Ishikawa (cell line): ENCODE measurements at regions not wholly inside any gene's neighbourhood (a gene's known extent, or its start where the extent isn't known, plus 50 kb on each side); places are given as distances from the start of the nearest gene placed in this dataset.

Experiments used
- CEBPB ChIP-seq: IDR thresholded peaks from 2 replicates; pipeline ENCODE4 v1.6.1; 2012
- CREB1 ChIP-seq: IDR thresholded peaks from 2 replicates; pipeline ENCODE4 v1.6.1; 2012; ENCODE audit warnings: low read depth
- EGR1 ChIP-seq: IDR thresholded peaks from 2 replicates; pipeline ENCODE4 v1.6.1; 2012
- EP300 ChIP-seq: IDR thresholded peaks from 2 replicates; pipeline ENCODE4 v1.6.1; 2012; ENCODE audit warnings: borderline replicate concordance
- FOXM1 ChIP-seq: IDR thresholded peaks from 2 replicates; pipeline ENCODE4 v1.6.1; 2012; ENCODE audit warnings: low read depth, borderline replicate concordance
- NFIC ChIP-seq: IDR thresholded peaks from 2 replicates; pipeline ENCODE4 v1.6.1; 2012
- RAD21 ChIP-seq: IDR thresholded peaks from 2 replicates; pipeline ENCODE4 v1.6.1; 2012; ENCODE audit warnings: low read depth
- TAF1 ChIP-seq: IDR thresholded peaks from 2 replicates; pipeline ENCODE4 v1.6.1; 2012; ENCODE audit warnings: low read depth, mild to moderate bottlenecking
- TCF12 ChIP-seq: IDR thresholded peaks from 2 replicates; pipeline ENCODE4 v1.6.1; 2012; ENCODE audit warnings: low read depth
- TEAD4 ChIP-seq: IDR thresholded peaks from 2 replicates; pipeline ENCODE4 v1.6.1; 2012
- YY1 ChIP-seq: IDR thresholded peaks from 2 replicates; pipeline ENCODE4 v1.6.1; 2012; ENCODE audit warnings: low read depth
- ZBTB7A ChIP-seq: IDR thresholded peaks from 2 replicates; pipeline ENCODE4 v1.6.1; 2012; ENCODE audit warnings: low read depth
- TF ChIP-seq, protein P1 (sequence below): IDR thresholded peaks from 2 replicates; pipeline ENCODE4 v1.6.1; 2012
- TF ChIP-seq, protein P2 (sequence below): IDR thresholded peaks from 2 replicates; pipeline ENCODE4 v1.6.1; 2012
- TF ChIP-seq, protein P3 (sequence below): IDR thresholded peaks from 2 replicates; pipeline ENCODE4 v1.6.1; 2012; ENCODE audit warnings: low read depth, mild to moderate bottlenecking

DNA sequence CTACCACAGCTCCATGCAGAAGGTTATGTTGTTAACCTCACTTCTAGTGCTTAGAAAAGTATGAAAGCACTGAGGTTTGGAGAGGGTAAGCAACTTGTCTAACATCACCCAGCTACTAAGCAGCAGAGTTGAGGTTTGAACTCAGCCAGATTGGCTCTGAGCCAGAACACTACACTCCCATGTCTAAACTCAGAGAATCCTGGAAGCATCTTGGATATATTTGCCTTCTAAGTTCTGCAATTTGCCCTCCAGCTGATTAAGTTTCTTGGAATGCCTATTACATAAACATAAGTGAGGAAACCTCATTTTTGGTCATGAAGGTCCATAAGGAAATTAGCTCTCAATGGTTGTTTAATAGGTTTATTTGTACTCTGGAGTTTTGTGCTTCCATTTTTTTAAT is 78.1 kb upstream of the PHYHIPL start:
- TF ChIP-seq, protein P1, sequence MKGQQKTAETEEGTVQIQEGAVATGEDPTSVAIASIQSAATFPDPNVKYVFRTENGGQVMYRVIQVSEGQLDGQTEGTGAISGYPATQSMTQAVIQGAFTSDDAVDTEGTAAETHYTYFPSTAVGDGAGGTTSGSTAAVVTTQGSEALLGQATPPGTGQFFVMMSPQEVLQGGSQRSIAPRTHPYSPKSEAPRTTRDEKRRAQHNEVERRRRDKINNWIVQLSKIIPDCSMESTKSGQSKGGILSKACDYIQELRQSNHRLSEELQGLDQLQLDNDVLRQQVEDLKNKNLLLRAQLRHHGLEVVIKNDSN: no peak
- TF ChIP-seq FOXM1 (no peak), TCF12 (no peak), EGR1 (no peak), TEAD4 (no peak)
- TF ChIP-seq, protein P2, sequence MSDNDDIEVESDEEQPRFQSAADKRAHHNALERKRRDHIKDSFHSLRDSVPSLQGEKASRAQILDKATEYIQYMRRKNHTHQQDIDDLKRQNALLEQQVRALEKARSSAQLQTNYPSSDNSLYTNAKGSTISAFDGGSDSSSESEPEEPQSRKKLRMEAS: no peak

DNA sequence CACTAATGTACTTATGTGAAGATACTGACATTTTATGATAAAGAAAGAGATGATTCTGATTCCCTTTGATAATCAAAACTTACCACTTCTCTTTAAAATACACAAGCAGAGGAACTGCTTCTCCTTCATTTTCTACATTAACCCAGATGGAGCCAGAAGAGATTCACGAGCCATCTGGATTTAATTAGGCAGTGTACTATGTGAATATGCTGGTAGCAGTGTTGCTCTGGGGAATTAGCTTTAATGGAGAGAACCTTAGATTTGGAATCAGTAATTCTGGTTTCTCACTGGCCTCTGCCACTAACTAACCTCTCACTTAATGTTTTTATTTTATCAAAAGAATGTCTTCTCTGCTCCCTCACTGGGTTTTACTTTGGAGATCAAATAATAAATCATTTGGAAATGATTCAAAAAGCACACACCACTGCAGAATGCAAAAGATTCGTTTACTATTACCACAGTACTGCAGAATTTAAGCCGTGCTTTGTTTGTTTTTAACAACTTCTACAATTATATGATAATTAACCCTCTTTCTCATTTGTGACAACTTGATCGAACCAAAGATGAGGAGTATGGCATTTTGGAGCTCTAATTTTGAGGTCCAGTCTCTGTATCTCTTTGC is 77.5 kb upstream of the PHYHIPL start:
- TF ChIP-seq, protein P1: no peak
- TF ChIP-seq CEBPB: no peak
- TF ChIP-seq TCF12: no peak
- TF ChIP-seq RAD21: no peak
- TF ChIP-seq TEAD4: no peak
- no peak for TF ChIP-seq FOXM1
- no peak for TF ChIP-seq EP300
- TF ChIP-seq YY1: no peak
- TF ChIP-seq, protein P2: no peak
- no peak for TF ChIP-seq ZBTB7A
- TF ChIP-seq TAF1: no peak
- no peak for TF ChIP-seq CREB1
- no peak for TF ChIP-seq EGR1
- no peak for TF ChIP-seq NFIC

DNA sequence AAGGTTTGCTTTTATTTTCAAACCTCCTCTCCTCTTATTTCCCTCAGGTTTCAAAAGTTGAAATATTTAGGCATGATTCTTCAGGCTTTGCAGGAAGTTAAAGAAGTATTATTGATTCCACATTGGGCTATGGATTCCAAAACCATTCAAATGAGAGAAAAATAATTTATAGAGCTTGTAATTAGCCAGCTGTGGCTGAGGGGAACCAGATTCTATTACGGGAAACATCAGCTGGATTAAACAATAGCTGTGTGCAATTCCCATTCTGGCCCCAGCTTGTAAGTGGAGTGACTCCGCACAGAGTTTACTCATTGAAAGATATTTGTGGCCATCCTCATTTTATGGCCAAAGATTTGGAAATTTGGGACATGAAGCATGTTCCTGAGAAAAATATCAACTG is 77.0 kb upstream of the PHYHIPL start:
- TF ChIP-seq TCF12: no peak
- TF ChIP-seq CEBPB: no peak
- no peak for TF ChIP-seq YY1
- no peak for TF ChIP-seq CREB1
- TF ChIP-seq TEAD4: no peak
- TF ChIP-seq FOXM1: no peak
- no peak for TF ChIP-seq TAF1
- TF ChIP-seq, protein P3, sequence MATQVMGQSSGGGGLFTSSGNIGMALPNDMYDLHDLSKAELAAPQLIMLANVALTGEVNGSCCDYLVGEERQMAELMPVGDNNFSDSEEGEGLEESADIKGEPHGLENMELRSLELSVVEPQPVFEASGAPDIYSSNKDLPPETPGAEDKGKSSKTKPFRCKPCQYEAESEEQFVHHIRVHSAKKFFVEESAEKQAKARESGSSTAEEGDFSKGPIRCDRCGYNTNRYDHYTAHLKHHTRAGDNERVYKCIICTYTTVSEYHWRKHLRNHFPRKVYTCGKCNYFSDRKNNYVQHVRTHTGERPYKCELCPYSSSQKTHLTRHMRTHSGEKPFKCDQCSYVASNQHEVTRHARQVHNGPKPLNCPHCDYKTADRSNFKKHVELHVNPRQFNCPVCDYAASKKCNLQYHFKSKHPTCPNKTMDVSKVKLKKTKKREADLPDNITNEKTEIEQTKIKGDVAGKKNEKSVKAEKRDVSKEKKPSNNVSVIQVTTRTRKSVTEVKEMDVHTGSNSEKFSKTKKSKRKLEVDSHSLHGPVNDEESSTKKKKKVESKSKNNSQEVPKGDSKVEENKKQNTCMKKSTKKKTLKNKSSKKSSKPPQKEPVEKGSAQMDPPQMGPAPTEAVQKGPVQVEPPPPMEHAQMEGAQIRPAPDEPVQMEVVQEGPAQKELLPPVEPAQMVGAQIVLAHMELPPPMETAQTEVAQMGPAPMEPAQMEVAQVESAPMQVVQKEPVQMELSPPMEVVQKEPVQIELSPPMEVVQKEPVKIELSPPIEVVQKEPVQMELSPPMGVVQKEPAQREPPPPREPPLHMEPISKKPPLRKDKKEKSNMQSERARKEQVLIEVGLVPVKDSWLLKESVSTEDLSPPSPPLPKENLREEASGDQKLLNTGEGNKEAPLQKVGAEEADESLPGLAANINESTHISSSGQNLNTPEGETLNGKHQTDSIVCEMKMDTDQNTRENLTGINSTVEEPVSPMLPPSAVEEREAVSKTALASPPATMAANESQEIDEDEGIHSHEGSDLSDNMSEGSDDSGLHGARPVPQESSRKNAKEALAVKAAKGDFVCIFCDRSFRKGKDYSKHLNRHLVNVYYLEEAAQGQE: no peak
- TF ChIP-seq RAD21: no peak

DNA sequence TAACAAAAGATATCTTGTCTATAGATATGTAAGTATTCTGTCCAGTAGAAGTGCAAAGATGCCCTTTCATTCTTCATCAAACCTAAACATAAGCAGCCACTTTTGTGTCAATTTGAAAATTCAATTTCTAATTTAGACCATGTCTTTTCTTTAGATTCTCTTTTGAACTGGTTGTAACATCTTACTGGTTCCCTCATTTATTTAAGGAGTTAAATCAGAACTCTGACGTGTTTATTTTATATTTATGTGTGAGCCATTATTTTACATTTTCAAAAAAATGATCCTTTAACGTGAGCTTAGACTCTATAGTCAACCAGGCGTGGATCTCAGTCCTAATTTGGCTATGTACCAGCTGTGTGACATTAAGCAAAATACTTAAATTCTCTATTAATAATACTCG is 74.0 kb upstream of the PHYHIPL start:
- TF ChIP-seq YY1: no peak
- TF ChIP-seq EGR1: no peak
- TF ChIP-seq, protein P1: no peak
- TF ChIP-seq, protein P3: no peak
- TF ChIP-seq, protein P2: no peak
- TF ChIP-seq CEBPB: no peak
- no peak for TF ChIP-seq NFIC
- no peak for TF ChIP-seq TEAD4
- no peak for TF ChIP-seq RAD21
- no peak for TF ChIP-seq TCF12
- no peak for TF ChIP-seq TAF1
- TF ChIP-seq EP300: no peak
- no peak for TF ChIP-seq ZBTB7A
- no peak for TF ChIP-seq CREB1
- no peak for TF ChIP-seq FOXM1

DNA sequence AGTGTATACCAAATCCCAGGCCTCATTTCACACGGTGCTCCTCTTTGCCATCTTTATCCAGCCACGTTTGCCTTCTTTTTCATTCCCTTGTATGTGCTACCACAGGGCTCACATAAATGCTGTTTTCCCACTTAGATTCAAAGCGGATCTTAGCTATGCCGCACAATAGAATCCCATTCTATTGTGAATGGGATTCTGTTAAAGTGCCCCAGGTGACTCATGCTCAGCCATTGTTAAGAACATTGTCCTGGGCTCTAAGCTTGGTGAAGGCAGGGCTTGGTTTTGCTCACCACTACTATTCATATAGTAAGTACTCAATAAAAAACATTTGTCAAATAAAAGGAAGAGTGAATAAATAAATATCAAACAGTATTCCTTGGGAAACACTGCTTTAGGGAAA is 72.3 kb upstream of the PHYHIPL start:
- TF ChIP-seq TEAD4: no peak
- TF ChIP-seq, protein P1: no peak
- no peak for TF ChIP-seq NFIC
- TF ChIP-seq RAD21: no peak
- TF ChIP-seq ZBTB7A: no peak
- no peak for TF ChIP-seq YY1
- TF ChIP-seq CEBPB: no peak
- TF ChIP-seq EP300: no peak
- no peak for TF ChIP-seq TCF12
- TF ChIP-seq, protein P2: no peak
- TF ChIP-seq, protein P3: no peak
- TF ChIP-seq TAF1: no peak
- no peak for TF ChIP-seq CREB1
